ENCODE measurements at regions not wholly inside any gene's neighbourhood (a gene's known extent, or its start where the extent isn't known, plus 50 kb on each side); places are given as distances from the start of the nearest gene placed in this dataset.

DNA sequence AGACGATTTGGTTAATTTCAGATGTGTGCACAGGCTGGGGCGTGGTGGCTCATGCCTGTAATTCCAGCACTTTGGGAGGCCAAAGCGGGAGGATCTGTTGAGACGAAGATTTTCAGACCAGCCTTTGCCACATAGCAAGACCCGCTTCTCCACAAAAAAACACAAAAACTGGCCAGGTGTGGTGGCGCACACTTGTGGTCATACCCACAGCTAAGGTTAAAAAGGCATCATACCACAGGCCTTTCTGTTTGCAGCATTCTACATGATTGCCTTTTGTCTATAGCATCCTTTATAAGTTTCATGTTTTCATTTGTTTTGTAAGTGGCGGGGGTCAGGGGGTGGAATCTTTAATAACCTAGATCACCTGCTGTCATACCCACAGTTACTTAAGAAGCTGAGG, 239.9 kb upstream of the NOX3 start:
- intact Hi-C loops (cut with DNase I; ENCODE audit: low total_unique reads) = no loop called here
- Histone ChIP-seq H3K27me3 (no peaks in the 10 kb centered on the region), H3K9me3 (no peaks in the 10 kb centered on the region), H3K4me1 (peaks cover 0 to 11% (median 3%) of the 10 kb centered on the region in 4 donors), H3K4me3 (no peak overlapping the region), H3K27ac (no peak overlapping the region), H3K36me3 (no peaks in the 10 kb centered on the region)
- DNase-seq = no peak
- TF ChIP-seq POLR2A (IDR thresholded peaks at IDR 0.05) = no peak
- TF ChIP-seq POLR2AphosphoS5 (IDR thresholded peaks at IDR 0.05) = no peak
- TF ChIP-seq EP300 (IDR thresholded peaks at IDR 0.05) = no peak
- TF ChIP-seq, protein P1, sequence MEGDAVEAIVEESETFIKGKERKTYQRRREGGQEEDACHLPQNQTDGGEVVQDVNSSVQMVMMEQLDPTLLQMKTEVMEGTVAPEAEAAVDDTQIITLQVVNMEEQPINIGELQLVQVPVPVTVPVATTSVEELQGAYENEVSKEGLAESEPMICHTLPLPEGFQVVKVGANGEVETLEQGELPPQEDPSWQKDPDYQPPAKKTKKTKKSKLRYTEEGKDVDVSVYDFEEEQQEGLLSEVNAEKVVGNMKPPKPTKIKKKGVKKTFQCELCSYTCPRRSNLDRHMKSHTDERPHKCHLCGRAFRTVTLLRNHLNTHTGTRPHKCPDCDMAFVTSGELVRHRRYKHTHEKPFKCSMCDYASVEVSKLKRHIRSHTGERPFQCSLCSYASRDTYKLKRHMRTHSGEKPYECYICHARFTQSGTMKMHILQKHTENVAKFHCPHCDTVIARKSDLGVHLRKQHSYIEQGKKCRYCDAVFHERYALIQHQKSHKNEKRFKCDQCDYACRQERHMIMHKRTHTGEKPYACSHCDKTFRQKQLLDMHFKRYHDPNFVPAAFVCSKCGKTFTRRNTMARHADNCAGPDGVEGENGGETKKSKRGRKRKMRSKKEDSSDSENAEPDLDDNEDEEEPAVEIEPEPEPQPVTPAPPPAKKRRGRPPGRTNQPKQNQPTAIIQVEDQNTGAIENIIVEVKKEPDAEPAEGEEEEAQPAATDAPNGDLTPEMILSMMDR (IDR thresholded peaks at IDR 0.05) = no peak
- WGBS, 5 donors = 87 to 96% (median 94%) methylated on average over 7 of the region's 7 CpGs

DNA sequence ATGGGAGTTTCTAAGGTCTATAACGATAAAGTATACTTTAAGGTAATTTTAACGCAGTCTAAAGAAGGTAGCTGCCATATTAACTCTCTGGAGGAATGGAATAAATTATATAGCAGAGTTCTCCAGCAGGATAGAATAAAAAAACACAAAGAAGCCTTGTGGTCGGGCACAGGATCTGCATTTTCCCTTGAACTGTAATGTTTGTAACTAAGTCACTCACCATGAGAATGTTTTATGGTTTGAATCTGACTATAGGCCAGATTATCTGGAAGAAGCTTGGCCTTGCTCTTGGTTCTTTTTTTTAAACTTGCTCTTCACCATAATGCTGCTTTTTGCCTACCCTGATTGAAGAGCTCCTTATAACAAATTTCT, 238.8 kb upstream of the NOX3 start:
- no peak overlapping the region for H3K4me3 ChIP-seq
- H3K4me1 ChIP-seq = peaks cover 0 to 11% (median 3%) of the 10 kb centered on the region in 4 donors
- TF ChIP-seq EP300 (IDR thresholded peaks at IDR 0.05) = no peak
- no peak for TF ChIP-seq POLR2A (IDR thresholded peaks at IDR 0.05)
- TF ChIP-seq, protein P1 (IDR thresholded peaks at IDR 0.05) = no peak
- H3K36me3 ChIP-seq = no peaks in the 10 kb centered on the region
- H3K9me3 ChIP-seq = no peaks in the 10 kb centered on the region
- intact Hi-C loops (cut with DNase I; ENCODE audit: low total_unique reads) = no loop called here
- peak overlapping the region in 4 of 5 donors; percentile 56 to 80 (median 64) for H3K27ac ChIP-seq
- WGBS, 5 donors = 37 to 54% (median 47%) methylated on average over 3 of the region's 3 CpGs
- H3K27me3 ChIP-seq = no peaks in the 10 kb centered on the region
- DNase-seq = no peak

DNA sequence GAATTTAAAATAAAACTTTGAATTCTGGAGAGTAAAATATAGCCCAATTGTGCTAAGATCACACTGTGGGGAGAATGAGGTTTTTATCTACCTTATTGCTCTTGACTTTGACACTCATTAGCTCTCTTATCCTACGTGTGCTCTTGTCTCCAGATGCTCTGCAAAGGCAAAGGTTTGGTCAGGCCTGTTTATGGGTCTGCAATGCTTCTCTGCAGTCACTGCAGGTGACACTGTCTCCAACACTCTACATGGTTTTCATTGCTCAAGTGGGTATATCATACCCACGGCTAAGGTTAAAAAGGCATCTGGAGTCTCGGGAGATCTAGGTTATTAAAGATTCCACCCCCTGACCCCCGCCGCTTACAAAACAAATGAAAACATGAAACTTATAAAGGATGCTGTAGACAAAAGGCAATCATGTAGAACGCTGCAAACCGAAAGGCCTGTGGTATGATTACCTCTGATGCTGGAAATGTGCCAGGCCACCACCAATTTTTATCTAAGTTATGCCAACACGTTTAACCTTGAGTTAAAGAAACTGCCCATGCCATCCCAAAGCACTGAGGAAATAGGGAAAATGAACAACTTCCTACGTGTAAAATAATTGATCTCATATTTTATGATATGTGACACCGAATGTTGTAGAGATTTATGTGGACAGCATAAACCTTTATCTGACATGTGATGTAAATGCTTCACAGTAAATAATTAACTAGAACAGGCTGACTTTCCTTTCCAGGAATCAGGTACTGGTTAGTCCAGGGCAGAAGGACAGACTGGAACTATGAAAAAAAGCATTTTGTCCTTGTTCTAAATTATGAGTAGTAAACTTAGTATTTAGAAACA, 238.2 kb upstream of the NOX3 start:
- H3K9me3 ChIP-seq = no peaks in the 10 kb centered on the region
- WGBS, 5 donors = 32 to 61% (median 46%) methylated on average over 10 of the region's 10 CpGs
- TF ChIP-seq, protein P1 (IDR thresholded peaks at IDR 0.05) = no peak
- TF ChIP-seq EP300 (IDR thresholded peaks at IDR 0.05) = no peak
- TF ChIP-seq POLR2AphosphoS5 (IDR thresholded peaks at IDR 0.05) = no peak
- no peak for TF ChIP-seq POLR2A (IDR thresholded peaks at IDR 0.05)
- H3K4me3 ChIP-seq = no peak overlapping the region
- DNase-seq = peak; percentile 63 to 70
- intact Hi-C loops (cut with DNase I; ENCODE audit: low total_unique reads) = no loop called here
- peaks cover 0 to 11% (median 3%) of the 10 kb centered on the region in 4 donors for H3K4me1 ChIP-seq
- H3K36me3 ChIP-seq = no peaks in the 10 kb centered on the region
- peak overlapping the region in 4 of 5 donors; percentile 56 to 80 (median 64) for H3K27ac ChIP-seq
- H3K27me3 ChIP-seq = no peaks in the 10 kb centered on the region

DNA sequence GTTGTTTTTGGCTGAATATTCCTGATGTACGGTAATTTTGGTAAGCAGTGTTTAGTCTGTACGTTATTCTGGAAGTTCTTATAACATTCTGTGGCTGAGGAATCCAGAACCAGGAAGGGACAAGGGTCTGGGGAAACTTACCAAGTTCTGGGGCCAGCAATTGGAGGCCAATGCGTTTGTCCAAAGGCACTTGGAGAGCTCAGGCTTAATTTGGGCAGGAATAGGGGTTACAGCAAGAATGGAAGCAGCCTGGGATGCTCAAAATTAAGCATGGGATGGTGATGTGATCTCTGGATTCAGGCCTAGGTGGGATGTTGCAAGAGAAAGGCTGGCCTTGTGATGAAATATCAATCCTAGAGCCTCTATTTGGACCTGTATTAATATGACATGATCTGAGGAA, 235.2 kb upstream of the NOX3 start:
- H3K36me3 ChIP-seq = no peaks in the 10 kb centered on the region
- TF ChIP-seq POLR2AphosphoS5 (IDR thresholded peaks at IDR 0.05) (no peak), EP300 (IDR thresholded peaks at IDR 0.05) (no peak), POLR2A (IDR thresholded peaks at IDR 0.05) (no peak)
- TF ChIP-seq, protein P1 (IDR thresholded peaks at IDR 0.05) = no peak
- intact Hi-C loops (cut with DNase I; ENCODE audit: low total_unique reads) = no loop called here
- peaks cover 0 to 11% (median 3%) of the 10 kb centered on the region in 4 donors for H3K4me1 ChIP-seq
- H3K4me3 ChIP-seq = no peak overlapping the region
- H3K27me3 ChIP-seq = no peaks in the 10 kb centered on the region
- 72 to 90% (median 85%) methylated on average over 3 of the region's 3 CpGs for WGBS, 5 donors
- no peak for DNase-seq
- no peak overlapping the region for H3K27ac ChIP-seq
- no peaks in the 10 kb centered on the region for H3K9me3 ChIP-seq

Measured in stomach (tissue), 8 donors.